ENCODE measurements at regions not wholly inside any gene's neighbourhood (a gene's known extent, or its start where the extent isn't known, plus 50 kb on each side); places are given as distances from the start of the nearest gene placed in this dataset.

DNA sequence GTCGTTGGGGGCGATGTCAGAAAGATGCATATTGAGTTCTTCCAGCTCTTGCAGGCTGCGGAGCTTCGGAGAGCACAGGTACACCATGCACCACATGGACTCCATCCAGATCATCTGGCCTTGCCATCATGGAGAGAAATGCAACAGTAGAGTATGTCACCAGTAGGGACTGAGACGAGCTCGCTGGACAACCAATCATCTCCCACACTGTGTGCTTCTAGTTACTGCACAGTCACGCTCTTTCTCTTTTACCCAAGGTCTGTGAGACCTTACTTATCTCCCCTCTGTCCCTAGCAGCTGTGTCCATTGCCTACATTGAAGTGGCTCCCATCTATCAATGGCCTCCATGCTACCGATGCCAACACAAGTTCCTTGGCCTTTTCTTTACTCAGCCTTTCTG is 90.5 kb downstream of the C13orf42 start:
- Histone ChIP-seq H3K9me2 (ENCODE audit: insufficient read depth) (no peaks in the 10 kb centered on the region), H3F3A (ENCODE audit: insufficient read depth) (no peaks in the 10 kb centered on the region), H3K4me2 (ENCODE audit: unreplicated experiment) (no peak overlapping the region), H3K9me3 (ENCODE audit: low read depth) (no peaks in the 10 kb centered on the region), H3K4me3 (no peak overlapping the region), H3K9ac (no peak overlapping the region), H3K27ac (no peak overlapping the region), H4K20me1 (ENCODE audit: insufficient read depth) (no peaks in the 10 kb centered on the region), H3K4me1 (ENCODE audit: insufficient read depth) (no peaks in the 10 kb centered on the region), H2AFZ (no peak overlapping the region), H3K27me3 (replicated peaks; ENCODE audit: insufficient read depth) (no peaks in the 10 kb centered on the region; the same call in 1 of the 2 replicates), H3K36me3 (ENCODE audit: low read depth) (no peaks in the 10 kb centered on the region), H3K79me2 (ENCODE audit: insufficient read depth) (no peaks in the 10 kb centered on the region)
- no peak for DNase-seq
- TF ChIP-seq EZH2phosphoT487 (IDR thresholded peaks at IDR 0.05; ENCODE audit: insufficient read depth, low read depth) (no peak), EZH2 (IDR thresholded peaks at IDR 0.05; ENCODE audit: insufficient read depth, poor library complexity, severe bottlenecking) (no peak)
- in situ Hi-C loops (cut with MboI), result no loop called here
- WGBS, 2 experiments (ENCODE audit: low coverage in 1 of 2, low lambda C conversion rate in 2 of 2, missing lambda C conversion rate in 2 of 2), result 57 to 69% methylated on average over 8 of the region's 8 CpGs

GRCh38 chr13:51019026-51019425 is 92.0 kb downstream of the C13orf42 start:
- Histone ChIP-seq H3K9me2 (ENCODE audit: insufficient read depth) (no peaks in the 10 kb centered on the region), H3K36me3 (ENCODE audit: low read depth) (no peaks in the 10 kb centered on the region), H3K79me2 (ENCODE audit: insufficient read depth) (no peaks in the 10 kb centered on the region), H3F3A (ENCODE audit: insufficient read depth) (no peaks in the 10 kb centered on the region), H3K4me1 (ENCODE audit: insufficient read depth) (no peaks in the 10 kb centered on the region), H2AFZ (no peak overlapping the region), H3K27me3 (replicated peaks; ENCODE audit: insufficient read depth) (no peaks in the 10 kb centered on the region; the same call in 1 of the 2 replicates), H3K4me2 (ENCODE audit: unreplicated experiment) (no peak overlapping the region), H3K9ac (no peak overlapping the region), H4K20me1 (ENCODE audit: insufficient read depth) (no peaks in the 10 kb centered on the region), H3K27ac (no peak overlapping the region), H3K9me3 (ENCODE audit: low read depth) (no peaks in the 10 kb centered on the region), H3K4me3 (no peak overlapping the region)
- in situ Hi-C loops (cut with MboI), result no loop called here
- TF ChIP-seq EZH2 (IDR thresholded peaks at IDR 0.05; ENCODE audit: insufficient read depth, poor library complexity, severe bottlenecking) (no peak), EZH2phosphoT487 (IDR thresholded peaks at IDR 0.05; ENCODE audit: insufficient read depth, low read depth) (no peak)
- no peak for DNase-seq
- WGBS, 2 experiments (ENCODE audit: low coverage in 1 of 2, low lambda C conversion rate in 2 of 2, missing lambda C conversion rate in 2 of 2), result 28 to 37% methylated on average over 5 of the region's 5 CpGs

DNA sequence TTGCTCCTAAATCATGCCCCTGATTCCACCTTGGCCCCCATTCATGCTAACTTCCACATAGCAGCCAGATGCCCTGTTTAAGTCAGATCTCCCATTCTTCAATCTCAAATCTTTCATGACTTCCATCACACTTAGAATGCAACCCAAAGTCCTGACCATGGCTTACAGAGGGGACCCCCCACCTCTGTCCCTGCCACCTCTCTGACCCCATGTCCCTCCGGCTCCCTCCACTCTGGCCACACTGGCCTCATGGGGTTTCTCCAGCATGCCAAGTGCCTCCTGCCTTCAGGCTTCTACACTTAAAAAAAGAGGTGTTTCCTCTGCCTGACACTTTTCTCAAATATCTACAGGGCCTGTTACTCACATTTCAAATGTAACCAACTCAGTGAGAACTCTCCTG is 93.6 kb downstream of the C13orf42 start:
- 15 to 38% methylated on average over 1 of the region's 1 CpG for WGBS, 2 experiments (ENCODE audit: low coverage in 1 of 2, low lambda C conversion rate in 2 of 2, missing lambda C conversion rate in 2 of 2)
- in situ Hi-C loops (cut with MboI), result no loop called here
- TF ChIP-seq EZH2 (IDR thresholded peaks at IDR 0.05; ENCODE audit: insufficient read depth, poor library complexity, severe bottlenecking) (no peak), EZH2phosphoT487 (IDR thresholded peaks at IDR 0.05; ENCODE audit: insufficient read depth, low read depth) (no peak)

GRCh38 chr13:51015973-51016372 is 95.1 kb downstream of the C13orf42 start:
- H3K9me3 ChIP-seq (ENCODE audit: low read depth), result no peaks in the 10 kb centered on the region
- no peak for DNase-seq
- H3K9me2 ChIP-seq (ENCODE audit: insufficient read depth), result no peaks in the 10 kb centered on the region
- H2AFZ ChIP-seq, result no peak overlapping the region
- WGBS, 2 experiments (ENCODE audit: low coverage in 1 of 2, low lambda C conversion rate in 2 of 2, missing lambda C conversion rate in 2 of 2), result 5 to 18% methylated on average over 1 of the region's 1 CpG
- H3K79me2 ChIP-seq (ENCODE audit: insufficient read depth), result no peaks in the 10 kb centered on the region
- H3K27ac ChIP-seq, result no peak overlapping the region
- no peak overlapping the region for H3K4me3 ChIP-seq
- no peaks in the 10 kb centered on the region for H3K36me3 ChIP-seq (ENCODE audit: low read depth)
- H3K4me1 ChIP-seq (ENCODE audit: insufficient read depth), result no peaks in the 10 kb centered on the region
- no peaks in the 10 kb centered on the region; the same call in 1 of the 2 replicates for H3K27me3 ChIP-seq (replicated peaks; ENCODE audit: insufficient read depth)
- H4K20me1 ChIP-seq (ENCODE audit: insufficient read depth), result no peaks in the 10 kb centered on the region
- no peaks in the 10 kb centered on the region for H3F3A ChIP-seq (ENCODE audit: insufficient read depth)
- in situ Hi-C loops (cut with MboI), result no loop called here
- H3K4me2 ChIP-seq (ENCODE audit: unreplicated experiment), result no peak overlapping the region
- H3K9ac ChIP-seq, result no peak overlapping the region
- TF ChIP-seq EZH2phosphoT487 (IDR thresholded peaks at IDR 0.05; ENCODE audit: insufficient read depth, low read depth), result no peak
- no peak for TF ChIP-seq EZH2 (IDR thresholded peaks at IDR 0.05; ENCODE audit: insufficient read depth, poor library complexity, severe bottlenecking)

More for the DNA sequence above, 93.6 kb downstream of the C13orf42 start:
- no peak overlapping the region for H2AFZ ChIP-seq
- H3K4me1 ChIP-seq (ENCODE audit: insufficient read depth), result no peaks in the 10 kb centered on the region
- H3F3A ChIP-seq (ENCODE audit: insufficient read depth), result no peaks in the 10 kb centered on the region
- no peak overlapping the region for H3K9ac ChIP-seq
- H3K9me3 ChIP-seq (ENCODE audit: low read depth), result no peaks in the 10 kb centered on the region
- H3K79me2 ChIP-seq (ENCODE audit: insufficient read depth), result no peaks in the 10 kb centered on the region
- H3K4me3 ChIP-seq, result no peak overlapping the region
- H4K20me1 ChIP-seq (ENCODE audit: insufficient read depth), result no peaks in the 10 kb centered on the region
- H3K27me3 ChIP-seq (replicated peaks; ENCODE audit: insufficient read depth), result no peaks in the 10 kb centered on the region; the same call in 1 of the 2 replicates
- no peaks in the 10 kb centered on the region for H3K36me3 ChIP-seq (ENCODE audit: low read depth)
- no peak for DNase-seq
- H3K27ac ChIP-seq, result no peak overlapping the region
- no peak overlapping the region for H3K4me2 ChIP-seq (ENCODE audit: unreplicated experiment)
- no peaks in the 10 kb centered on the region for H3K9me2 ChIP-seq (ENCODE audit: insufficient read depth)

GRCh38 chr13:51009597-51009996 is 100.0 kb downstream of the RNASEH2B start:
- Histone ChIP-seq H3K36me3 (ENCODE audit: low read depth) (no peaks in the 10 kb centered on the region), H3K27ac (no peak overlapping the region), H3K4me1 (ENCODE audit: insufficient read depth) (peaks cover 6% of the 10 kb centered on the region; the same call in 1 of the 2 replicates), H4K20me1 (ENCODE audit: insufficient read depth) (no peaks in the 10 kb centered on the region), H3K9me3 (ENCODE audit: low read depth) (no peaks in the 10 kb centered on the region), H3K4me3 (no peak overlapping the region), H3K9me2 (ENCODE audit: insufficient read depth) (no peaks in the 10 kb centered on the region), H2AFZ (no peak overlapping the region), H3K27me3 (replicated peaks; ENCODE audit: insufficient read depth) (no peaks in the 10 kb centered on the region; the same call in 1 of the 2 replicates), H3K79me2 (ENCODE audit: insufficient read depth) (no peaks in the 10 kb centered on the region), H3F3A (ENCODE audit: insufficient read depth) (no peaks in the 10 kb centered on the region), H3K9ac (no peak overlapping the region), H3K4me2 (ENCODE audit: unreplicated experiment) (no peak overlapping the region)
- DNase-seq, result no peak
- in situ Hi-C loops (cut with MboI), result no loop called here
- TF ChIP-seq EZH2phosphoT487 (IDR thresholded peaks at IDR 0.05; ENCODE audit: insufficient read depth, low read depth) (no peak), EZH2 (IDR thresholded peaks at IDR 0.05; ENCODE audit: insufficient read depth, poor library complexity, severe bottlenecking) (no peak)
- 38 to 58% methylated on average over 1 of the region's 1 CpG for WGBS, 2 experiments (ENCODE audit: low coverage in 1 of 2, low lambda C conversion rate in 2 of 2, missing lambda C conversion rate in 2 of 2)

Data from GM23248 (cell line).